Tibial nerve (tissue), 4 donors: ENCODE measurements at regions not wholly inside any gene's neighbourhood (a gene's known extent, or its start where the extent isn't known, plus 50 kb on each side); places are given as distances from the start of the nearest gene placed in this dataset.

Experiments used
- CTCF ChIP-seq, 5 experiments: fragments of 200-600 bp in 3 of 5; fragments of 450-650 bp in 2 of 5; sonication (generic) in 3 of 5; IDR thresholded peaks; one replicate each; pipeline ENCODE4 v1.5.1; 2016 to 2019; ENCODE audit warnings: antibody characterized with exemption in 5 of 5, mild to moderate bottlenecking in 3 of 5, moderate library complexity in 2 of 5
- EP300 ChIP-seq, 2 donors: sonication (generic); formaldehyde crosslinking; IDR thresholded peaks; one replicate each; pipeline ENCODE4 v1.6.1; 2017; ENCODE audit warnings: antibody characterized with exemption in 2 of 2, mild to moderate bottlenecking in 1 of 2
- POLR2A ChIP-seq, 2 donors: fragments of 450-650 bp; IDR thresholded peaks; one replicate each; pipeline ENCODE4 v1.6.1; 2017; ENCODE audit warnings: antibody characterized with exemption in 2 of 2, mild to moderate bottlenecking in 2 of 2, moderate library complexity in 2 of 2

GRCh38 chr11:120004723-120005122 lies 133.2 kb downstream of the TRIM29 start:
- TF ChIP-seq EP300 (IDR thresholded peaks at IDR 0.05) (no peak), CTCF (IDR thresholded peaks at IDR 0.05) (no peak), POLR2A (IDR thresholded peaks at IDR 0.05) (no peak)
